ENCODE measurements at regions not wholly inside any gene's neighbourhood (a gene's known extent, or its start where the extent isn't known, plus 50 kb on each side); places are given as distances from the start of the nearest gene placed in this dataset.
"Not testable (repeated sequence)": the region's sequence is repeated elsewhere in the genome, so short reads cannot be mapped to it uniquely, and the experiment has no call there.

GRCh38 chr2:110354294-110355018, 118.2 kb downstream of the LIMS4 start:
- not testable (repeated sequence) for TF ChIP-seq ZNF174 (CRISPR knock-in tag; IDR thresholded peaks at IDR 0.05); ZNF644 (tag; IDR thresholded peaks at IDR 0.05; ENCODE audit: low read depth); MTA3 (IDR thresholded peaks at IDR 0.05; ENCODE audit: borderline replicate concordance); FOSL1 (tag; conservative IDR thresholded peaks at IDR 0.05); CTCF (IDR thresholded peaks at IDR 0.05 in 2 of 3, conservative IDR thresholded peaks at IDR 0.05 in 1 of 3; ENCODE audit: insufficient read depth in 2 of 3, low read depth in 1 of 3, low read length in 3 of 3); ZZZ3 (IDR thresholded peaks at IDR 0.05)

Data from K562 (cell line).